Heart right ventricle (tissue), 16 donors: ENCODE measurements at regions not wholly inside any gene's neighbourhood (a gene's known extent, or its start where the extent isn't known, plus 50 kb on each side); places are given as distances from the start of the nearest gene placed in this dataset.

Source experiments
- ATAC-seq, 8 donors: fragments of 200-7000 bp; cut with Tn5 transposase; one replicate each; pipeline ENCODE4 v1.9.1; 2020; ENCODE audit warnings: mild to moderate bottlenecking in 8 of 8, moderate library complexity in 8 of 8, moderate number of reproducible peaks in 1 of 8
- DNase-seq, 2 donors: peaks; one replicate each; pipeline ENCODE4 v3.0.0-alpha.2; 2020
- H3K27ac ChIP-seq, 10 donors: fragments of 200-600 bp; sonication (generic) in 2 of 10; one replicate each; pipeline versions ENCODE4 v1.5.0 to v1.8.0; 2020 to 2022; ENCODE audit warnings: mild to moderate bottlenecking in 3 of 10
- H3K27me3 ChIP-seq, 7 donors: fragments of 200-600 bp; one replicate each; pipeline ENCODE4 v1.8.0; 2021 to 2022; ENCODE audit warnings: mild to moderate bottlenecking in 2 of 7
- H3K36me3 ChIP-seq, 9 donors: fragments of 200-600 bp; sonication (generic) in 1 of 9; one replicate each; pipeline versions ENCODE4 v1.5.0 to v1.8.0; 2020 to 2022; ENCODE audit warnings: mild to moderate bottlenecking in 2 of 9
- H3K4me1 ChIP-seq, 9 donors: fragments of 200-600 bp; sonication (generic) in 1 of 9; one replicate each; pipeline versions ENCODE4 v1.5.0 to v1.8.0; 2020 to 2022; ENCODE audit warnings: mild to moderate bottlenecking in 4 of 9
- H3K4me3 ChIP-seq, 10 donors: fragments of 200-600 bp; sonication (generic) in 2 of 10; one replicate each; pipeline versions ENCODE4 v1.5.0 to v1.8.0; 2020 to 2022; ENCODE audit warnings: mild to moderate bottlenecking in 7 of 10, moderate library complexity in 2 of 10
- H3K9me3 ChIP-seq, 11 donors: fragments of 200-600 bp in 10 of 11; sonication (generic) in 2 of 11; one replicate each; pipeline versions ENCODE4 v1.5.0 to v1.8.0; 2013 to 2022; ENCODE audit warnings: mild to moderate bottlenecking in 2 of 11, control low read depth in 1 of 11, moderate library complexity in 1 of 11
- WGBS, 2 donors: extraction: QIAGEN DNeasy Blood & Tissue Kit; methylation state at CpG; one replicate each; pipeline ENCODE4 v1.1.7; 2013; ENCODE audit warnings: inconsistent platforms in 1 of 2; 5-methylcytosine and 5-hydroxymethylcytosine counted together
- intact Hi-C, 10 donors: fragments of 100-400 bp; cut with DNase I; formaldehyde crosslinking; loops; one replicate each; pipeline versions ENCODE4 v1.11.1 to v1.14.2; 2022
- TF ChIP-seq, protein P1 (sequence below), 9 donors: fragments of 200-600 bp; sonication (generic) in 2 of 9; IDR thresholded peaks; one replicate each; pipeline versions ENCODE4 v1.5.0 to v1.8.0; 2021 to 2022; ENCODE audit warnings: antibody characterized with exemption in 9 of 9, mild to moderate bottlenecking in 5 of 9, moderate library complexity in 1 of 9
- donor health status: Arrhythmogenic right ventricular cardiomyopathy.
- donor health status: ischemic (EF 13 %, LVEDD 7.1; RV severe dilation, severe dysfunction).
- donor health status: healthy with polysubstance abuse.
- donor health status: DM: no; HTN: yes; CAD: no.
- donor health status: DM: no; HTN: no; CAD: no.
- donor health status: ischemic (EF 25% LVEDD 6.9; RV normal size, moderate dysfunction).
- donor health status: ischemic (EF 25% LVEDD 5.7; RV mildly dilated, moderate dysfunction).
- donor health status: healthy.
- donor health status: DM: yes; HTN: yes; CAD: no.
- donor health status: Ischemic cardiomyopathy.
- donor health status: ischemic (EF 35%, LVEDD 5.7; RV mildly dilated, moderate dysfunction).
- donor health status: nonischemic (EF 11% LVEDD 7.7; RV severe dilation, severe dysfunction).
- donor health status: DM: yes; HTN: yes; CAD: no.
- donor health status: PGD.
- donor health status: ischemic (EF 29% LVEDD 5.4; RV normal size, mild dysfunction).
- donor health status: nonischemic (EF 23%, LVEDD 6.1; RV moderate dilation, normal function).

DNA sequence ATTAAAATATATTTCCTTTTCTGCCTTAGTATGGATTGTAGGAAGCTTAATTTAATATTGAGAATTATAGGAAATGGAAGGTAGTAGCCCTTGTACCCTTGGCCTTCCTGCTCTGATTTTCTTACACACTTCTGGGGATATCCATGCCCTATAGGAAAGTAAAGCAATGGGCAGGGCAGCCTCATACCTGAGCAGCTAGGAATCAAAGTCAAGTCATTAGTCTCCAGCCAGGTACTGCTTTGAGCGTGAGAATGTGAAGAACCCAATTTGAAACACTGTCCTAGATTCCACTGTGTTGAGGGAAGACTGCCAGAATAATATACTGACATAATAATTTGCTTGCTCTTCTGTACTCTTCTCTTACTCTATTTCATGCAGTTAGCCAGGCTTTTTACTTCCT is 51.0 kb upstream of the L3MBTL3 start:
- no peaks in the 10 kb centered on the region for H3K4me1 ChIP-seq
- H3K27me3 ChIP-seq: peaks cover 0 to 17% (median 3%) of the 10 kb centered on the region in 7 donors
- no peak overlapping the region for H3K4me3 ChIP-seq
- TF ChIP-seq, protein P1, sequence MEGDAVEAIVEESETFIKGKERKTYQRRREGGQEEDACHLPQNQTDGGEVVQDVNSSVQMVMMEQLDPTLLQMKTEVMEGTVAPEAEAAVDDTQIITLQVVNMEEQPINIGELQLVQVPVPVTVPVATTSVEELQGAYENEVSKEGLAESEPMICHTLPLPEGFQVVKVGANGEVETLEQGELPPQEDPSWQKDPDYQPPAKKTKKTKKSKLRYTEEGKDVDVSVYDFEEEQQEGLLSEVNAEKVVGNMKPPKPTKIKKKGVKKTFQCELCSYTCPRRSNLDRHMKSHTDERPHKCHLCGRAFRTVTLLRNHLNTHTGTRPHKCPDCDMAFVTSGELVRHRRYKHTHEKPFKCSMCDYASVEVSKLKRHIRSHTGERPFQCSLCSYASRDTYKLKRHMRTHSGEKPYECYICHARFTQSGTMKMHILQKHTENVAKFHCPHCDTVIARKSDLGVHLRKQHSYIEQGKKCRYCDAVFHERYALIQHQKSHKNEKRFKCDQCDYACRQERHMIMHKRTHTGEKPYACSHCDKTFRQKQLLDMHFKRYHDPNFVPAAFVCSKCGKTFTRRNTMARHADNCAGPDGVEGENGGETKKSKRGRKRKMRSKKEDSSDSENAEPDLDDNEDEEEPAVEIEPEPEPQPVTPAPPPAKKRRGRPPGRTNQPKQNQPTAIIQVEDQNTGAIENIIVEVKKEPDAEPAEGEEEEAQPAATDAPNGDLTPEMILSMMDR (IDR thresholded peaks at IDR 0.05): no peak
- 78 to 88% methylated on average over 1 of the region's 1 CpG for WGBS, 2 donors
- H3K9me3 ChIP-seq: no peaks in the 10 kb centered on the region
- ATAC-seq (no peak), DNase-seq (no peak)
- no peak overlapping the region for H3K27ac ChIP-seq
- intact Hi-C loops: no loop called here
- no peaks in the 10 kb centered on the region for H3K36me3 ChIP-seq

DNA sequence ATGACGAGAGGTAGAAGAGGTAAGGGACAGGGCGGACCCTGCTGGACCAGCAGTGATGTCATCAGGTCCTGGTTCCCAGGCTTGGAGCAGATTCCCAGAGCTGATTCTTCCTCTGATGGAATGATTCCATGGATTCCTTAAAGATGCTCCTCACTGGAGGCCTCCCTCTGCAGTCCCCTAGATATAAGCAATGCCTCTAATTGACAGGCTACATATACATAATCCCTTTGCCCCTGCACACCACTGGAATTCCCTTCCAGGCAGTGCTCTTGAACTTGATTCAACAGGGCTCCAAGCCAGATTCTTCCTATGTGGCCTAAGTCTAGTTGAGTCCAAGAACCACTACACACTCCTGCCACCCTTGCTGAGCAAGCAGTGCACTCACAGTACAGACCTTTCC is 52.3 kb upstream of the L3MBTL3 start:
- intact Hi-C loops: no loop called here
- no peaks in the 10 kb centered on the region for H3K36me3 ChIP-seq
- no peak overlapping the region for H3K27ac ChIP-seq
- peaks cover 0 to 17% (median 3%) of the 10 kb centered on the region in 7 donors for H3K27me3 ChIP-seq
- no peak overlapping the region for H3K4me3 ChIP-seq
- DNase-seq (no peak), ATAC-seq (no peak)
- no peaks in the 10 kb centered on the region for H3K9me3 ChIP-seq
- no peaks in the 10 kb centered on the region for H3K4me1 ChIP-seq
- WGBS, 2 donors: 80 to 86% methylated on average over 2 of the region's 2 CpGs
- TF ChIP-seq, protein P1 (IDR thresholded peaks at IDR 0.05): no peak

DNA sequence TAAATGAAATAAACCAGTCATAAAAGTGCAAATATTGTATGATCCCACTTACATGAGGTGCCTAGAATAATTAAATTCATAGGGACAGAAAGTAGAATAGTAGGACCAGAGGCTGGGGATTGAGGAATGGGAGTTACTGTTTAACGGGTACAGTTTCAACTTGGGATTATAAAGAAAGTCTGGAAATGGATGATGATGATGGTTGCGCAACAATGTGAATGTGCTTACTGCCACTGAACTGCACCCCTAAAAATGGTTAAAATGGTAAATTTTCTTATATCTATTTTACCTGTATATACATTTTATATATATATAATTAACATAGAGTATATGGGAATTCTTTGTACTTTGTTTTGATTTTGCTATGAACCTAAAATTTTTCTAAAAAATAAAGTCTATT is 53.3 kb upstream of the L3MBTL3 start:
- Histone ChIP-seq H3K9me3 (no peaks in the 10 kb centered on the region), H3K36me3 (no peaks in the 10 kb centered on the region), H3K27ac (no peak overlapping the region), H3K27me3 (peaks cover 0 to 15% (median 3%) of the 10 kb centered on the region in 7 donors), H3K4me1 (no peaks in the 10 kb centered on the region), H3K4me3 (no peak overlapping the region)
- ATAC-seq (no peak), DNase-seq (no peak)
- TF ChIP-seq, protein P1 (IDR thresholded peaks at IDR 0.05): no peak
- 98% methylated on average over 2 of the region's 2 CpGs for WGBS, 2 donors
- intact Hi-C loops: no loop called here

DNA sequence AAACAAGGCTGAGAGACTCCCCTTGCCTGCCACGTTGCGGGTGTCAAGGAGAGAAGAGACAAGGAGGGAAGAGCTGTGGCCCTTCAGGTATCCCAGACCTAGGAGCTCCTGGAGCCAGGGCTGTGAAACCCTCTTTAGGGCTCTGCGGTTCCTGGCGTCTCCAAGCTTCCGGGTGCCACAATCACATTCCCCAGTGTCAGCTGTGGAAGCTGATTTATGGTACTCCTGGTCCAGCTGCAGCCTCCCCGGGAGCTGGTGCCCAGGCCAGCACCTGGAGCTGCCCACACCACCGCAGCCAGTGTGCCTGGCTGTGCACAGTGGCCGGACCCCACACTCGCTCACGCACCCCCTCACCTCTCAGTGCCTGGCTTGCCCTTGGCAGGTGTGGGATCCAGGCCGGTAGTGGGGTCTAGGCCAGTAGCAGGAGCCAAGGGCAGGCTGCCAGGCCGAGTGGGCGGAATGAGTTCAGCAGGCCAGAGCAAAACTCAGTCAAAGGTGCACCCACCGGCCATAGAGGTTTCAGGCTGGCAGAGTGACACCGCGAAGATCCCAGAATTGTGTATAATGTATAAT is 58.9 kb upstream of the L3MBTL3 start:
- Histone ChIP-seq H3K36me3 (no peaks in the 10 kb centered on the region), H3K27ac (no peak overlapping the region), H3K4me1 (no peaks in the 10 kb centered on the region), H3K27me3 (peaks cover 0 to 13% (median 2%) of the 10 kb centered on the region in 7 donors), H3K9me3 (peaks cover 0 to 5% (median 0%) of the 10 kb centered on the region in 11 donors), H3K4me3 (no peak overlapping the region)
- intact Hi-C loops: no loop called here
- TF ChIP-seq, protein P1 (IDR thresholded peaks at IDR 0.05): no peak
- no peak for DNase-seq
- WGBS, 2 donors: 91 to 92% methylated on average over 16 of the region's 16 CpGs
- ATAC-seq: no peak
